ENCODE measurements at regions not wholly inside any gene's neighbourhood (a gene's known extent, or its start where the extent isn't known, plus 50 kb on each side); places are given as distances from the start of the nearest gene placed in this dataset.

DNA sequence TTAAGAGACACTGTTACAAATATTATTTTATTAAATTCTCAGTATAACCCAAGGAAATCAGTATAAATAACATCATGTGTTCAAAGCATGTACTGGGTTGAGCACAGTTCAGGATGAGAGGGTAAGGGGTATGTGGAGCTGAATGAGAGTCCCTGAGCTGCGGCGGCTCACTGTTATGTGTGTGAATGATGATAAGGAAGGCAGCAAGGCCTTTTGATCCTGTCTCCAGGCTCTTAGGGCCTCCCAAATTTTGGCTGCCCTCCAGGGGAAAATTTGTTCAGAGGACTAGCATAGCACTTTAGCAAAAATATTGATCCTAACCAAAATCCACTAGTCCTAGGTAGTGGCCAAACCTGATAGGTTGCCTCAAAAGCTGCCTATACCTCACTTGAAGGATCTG is 86.1 kb upstream of the SPON1 start:
- TF ChIP-seq, protein P1, sequence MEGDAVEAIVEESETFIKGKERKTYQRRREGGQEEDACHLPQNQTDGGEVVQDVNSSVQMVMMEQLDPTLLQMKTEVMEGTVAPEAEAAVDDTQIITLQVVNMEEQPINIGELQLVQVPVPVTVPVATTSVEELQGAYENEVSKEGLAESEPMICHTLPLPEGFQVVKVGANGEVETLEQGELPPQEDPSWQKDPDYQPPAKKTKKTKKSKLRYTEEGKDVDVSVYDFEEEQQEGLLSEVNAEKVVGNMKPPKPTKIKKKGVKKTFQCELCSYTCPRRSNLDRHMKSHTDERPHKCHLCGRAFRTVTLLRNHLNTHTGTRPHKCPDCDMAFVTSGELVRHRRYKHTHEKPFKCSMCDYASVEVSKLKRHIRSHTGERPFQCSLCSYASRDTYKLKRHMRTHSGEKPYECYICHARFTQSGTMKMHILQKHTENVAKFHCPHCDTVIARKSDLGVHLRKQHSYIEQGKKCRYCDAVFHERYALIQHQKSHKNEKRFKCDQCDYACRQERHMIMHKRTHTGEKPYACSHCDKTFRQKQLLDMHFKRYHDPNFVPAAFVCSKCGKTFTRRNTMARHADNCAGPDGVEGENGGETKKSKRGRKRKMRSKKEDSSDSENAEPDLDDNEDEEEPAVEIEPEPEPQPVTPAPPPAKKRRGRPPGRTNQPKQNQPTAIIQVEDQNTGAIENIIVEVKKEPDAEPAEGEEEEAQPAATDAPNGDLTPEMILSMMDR (IDR thresholded peaks at IDR 0.05) = no peak
- no peak for TF ChIP-seq POLR2A (IDR thresholded peaks at IDR 0.05)
